M059J (cell line): ENCODE measurements at regions not wholly inside any gene's neighbourhood (a gene's known extent, or its start where the extent isn't known, plus 50 kb on each side); places are given as distances from the start of the nearest gene placed in this dataset.
A peak's percentile ranks its signal among the peaks of the same experiment; 100 is the strongest.
"Not testable (repeated sequence)": the region's sequence is repeated elsewhere in the genome, so short reads cannot be mapped to it uniquely, and the experiment has no call there.

Experiments
- DNase-seq: peaks from one replicate; pipeline ENCODE4 v3.0.0-alpha.2; 2012; ENCODE audit warnings: low read depth

DNA sequence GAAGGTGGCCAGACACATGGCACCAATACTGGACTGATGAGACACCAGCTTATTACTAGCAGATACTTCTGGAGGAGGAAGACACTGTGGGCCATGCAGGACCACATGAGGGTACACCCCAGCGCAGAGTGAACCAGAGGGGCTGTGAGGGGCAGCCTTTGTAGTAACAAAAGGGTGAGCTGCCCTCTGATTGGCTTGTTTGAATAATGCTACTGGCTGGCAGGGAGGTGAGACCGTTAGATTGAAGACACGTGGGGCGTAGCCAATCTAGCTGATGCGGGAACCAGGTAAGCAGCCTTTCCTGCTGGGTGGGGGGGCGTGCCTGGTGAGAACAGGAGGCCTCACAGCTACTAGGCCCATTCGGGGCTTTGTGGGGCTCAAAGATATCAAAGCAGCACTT lies 102.8 kb upstream of the SEC14L1 start:
- no peak for DNase-seq

DNA sequence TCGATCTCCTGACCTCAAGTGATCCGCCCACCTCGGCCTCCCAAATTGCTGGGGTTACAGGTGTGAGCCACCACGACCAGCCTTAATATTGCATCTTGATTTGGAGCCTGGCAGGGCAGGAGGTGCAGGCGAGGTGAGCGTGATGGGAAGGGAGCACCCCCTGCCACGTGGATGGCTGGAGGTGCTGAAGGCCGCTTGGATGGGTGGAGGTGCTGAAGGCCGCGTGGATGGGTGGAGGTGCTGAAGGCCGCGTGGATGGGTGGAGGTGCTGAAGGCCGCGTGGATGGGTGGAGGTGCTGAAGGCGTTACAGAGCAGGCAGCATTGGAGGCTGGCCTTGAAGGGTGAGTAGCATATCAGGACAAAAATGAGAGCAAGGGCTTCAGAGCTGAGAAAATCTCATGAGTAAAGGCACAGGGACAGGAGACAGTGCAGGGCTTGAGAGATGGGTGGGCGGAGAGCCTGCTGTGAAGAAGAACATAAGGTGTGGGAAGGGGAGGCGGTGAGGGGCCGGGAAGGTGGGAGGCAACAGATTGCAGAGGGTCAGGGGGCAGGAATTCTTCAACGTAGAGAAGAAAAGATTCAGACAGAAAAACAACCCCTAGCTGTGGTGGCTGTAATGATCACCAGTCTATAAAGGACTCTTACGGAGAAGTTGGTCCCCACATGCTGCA lies 101.7 kb upstream of the SEC14L1 start:
- DNase-seq, result no peak

DNA sequence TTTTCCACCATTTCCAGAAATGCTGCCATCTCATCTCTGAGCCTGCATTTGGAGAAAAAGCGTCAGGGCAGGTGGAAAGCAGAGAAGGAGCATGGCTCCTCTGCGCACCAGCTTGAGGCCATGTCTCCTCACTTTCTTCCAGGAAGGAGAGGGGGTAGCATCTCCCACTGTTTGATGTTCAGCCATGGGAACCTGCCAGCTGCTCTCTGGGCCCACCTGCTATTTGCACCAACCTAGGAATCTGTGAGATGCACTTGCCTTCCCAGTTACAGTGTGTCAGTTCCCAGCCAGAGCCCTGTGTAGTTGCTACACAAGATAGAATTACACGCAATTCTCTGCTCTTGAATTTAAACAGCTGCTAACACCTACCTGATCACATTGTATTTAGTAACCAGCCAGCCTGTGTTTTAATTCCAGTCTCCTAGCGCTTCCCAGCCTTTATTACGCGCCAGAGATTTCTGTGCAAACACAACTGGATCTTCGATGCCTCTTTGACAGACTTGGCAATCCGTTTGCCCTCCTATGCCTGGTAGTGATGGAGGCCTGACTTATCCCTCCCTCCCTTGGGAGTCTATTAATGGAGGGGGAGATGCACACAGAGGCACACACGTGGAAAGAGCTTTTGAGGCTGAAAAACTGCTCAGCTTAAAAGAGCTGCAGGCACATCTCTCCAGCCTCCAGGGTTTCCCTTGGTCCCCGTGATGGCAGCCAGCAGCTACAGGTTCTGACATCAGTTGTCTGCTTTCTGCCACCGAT lies 98.1 kb upstream of the SEC14L1 start:
- no peak for DNase-seq

DNA sequence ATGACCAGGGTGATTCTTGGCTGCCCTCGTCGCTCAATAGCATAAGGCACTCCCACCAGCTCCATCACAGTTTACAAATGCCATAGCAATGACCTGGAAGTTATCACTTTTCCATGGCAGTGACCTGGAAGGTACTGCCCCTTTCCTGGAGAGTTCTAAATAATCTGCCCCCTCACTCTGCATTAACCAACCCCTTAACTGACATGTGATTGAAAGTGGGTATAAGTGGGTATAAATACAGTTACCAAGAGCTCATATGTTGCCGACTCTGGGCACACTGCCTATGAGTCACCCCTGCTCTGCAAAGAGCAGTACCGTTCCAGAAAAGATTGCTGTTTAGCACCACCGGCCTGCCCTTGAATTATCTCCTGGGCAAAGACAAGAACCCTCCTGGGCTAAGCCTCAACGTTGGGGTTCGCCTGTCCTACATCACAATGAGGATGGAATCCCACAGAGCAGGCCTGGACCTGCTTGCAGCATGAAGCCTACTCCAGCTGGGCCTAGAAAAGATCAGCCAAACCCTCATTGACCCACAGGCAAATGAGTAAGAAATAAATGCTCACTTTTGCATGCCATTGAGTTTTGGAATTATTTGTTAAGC lies 95.2 kb upstream of the SEC14L1 start:
- peak; percentile 66 for DNase-seq

DNA sequence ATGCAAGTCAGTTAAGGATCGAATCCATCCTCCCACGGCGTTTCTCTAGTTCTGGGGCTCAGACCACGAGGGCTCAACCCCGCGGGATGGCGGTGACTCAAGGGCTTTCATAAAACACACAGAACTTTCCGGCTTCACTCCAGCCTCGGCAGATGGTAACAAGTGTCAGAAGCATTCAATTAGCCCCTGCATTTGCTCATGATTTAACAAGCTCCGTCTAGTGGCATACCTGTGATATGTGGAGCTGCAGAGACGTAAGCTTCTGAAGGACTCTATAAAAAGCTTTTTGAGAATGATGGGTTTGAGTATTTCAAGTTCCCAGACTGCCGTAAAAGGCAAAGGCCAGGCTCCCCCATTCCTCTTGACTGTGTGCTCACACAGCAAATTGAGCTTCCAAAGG lies 91.3 kb upstream of the SEC14L1 start:
- peak; percentile 19 for DNase-seq

DNA sequence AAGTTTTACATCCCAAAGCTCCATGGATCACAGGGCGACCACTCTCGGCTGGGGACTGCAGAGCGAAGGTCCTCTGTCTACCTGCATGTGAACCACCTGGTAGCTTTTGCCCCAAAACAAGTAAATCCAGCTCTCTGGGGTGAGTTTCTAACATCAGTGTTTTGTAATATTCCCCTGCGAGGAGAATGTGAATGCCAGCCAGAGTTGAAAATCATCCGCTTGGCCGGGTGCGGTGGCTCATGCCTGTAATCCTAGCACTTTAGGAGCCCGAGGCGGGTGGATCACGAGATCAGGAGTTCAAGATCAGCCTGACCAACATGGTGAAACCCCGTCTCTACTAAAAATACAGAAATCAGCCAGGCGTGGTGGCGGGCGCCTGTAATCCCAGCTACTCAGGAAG lies 89.9 kb upstream of the SEC14L1 start:
- not testable (repeated sequence) for DNase-seq

DNA sequence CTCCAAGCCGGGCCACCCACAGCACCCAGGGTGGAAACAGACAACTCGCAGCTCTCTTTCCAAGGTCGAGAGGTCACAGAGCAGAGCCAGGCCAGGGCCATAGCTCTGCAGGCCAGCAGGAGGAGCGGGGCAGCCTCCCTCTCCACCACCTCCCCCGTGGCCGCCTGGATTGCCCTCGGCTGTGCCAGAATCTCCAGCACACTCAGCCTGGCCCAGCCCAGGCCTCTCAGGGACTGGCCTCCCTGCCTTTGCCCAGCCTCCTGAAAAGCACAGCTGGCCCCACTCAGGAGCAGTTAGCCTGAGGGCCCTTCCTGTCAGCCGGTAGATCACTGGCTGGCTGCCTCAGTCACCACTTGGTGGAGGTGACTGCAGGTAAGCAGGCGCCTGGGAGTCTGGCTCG lies 85.8 kb upstream of the SEC14L1 start:
- peak; percentile 5 for DNase-seq

DNA sequence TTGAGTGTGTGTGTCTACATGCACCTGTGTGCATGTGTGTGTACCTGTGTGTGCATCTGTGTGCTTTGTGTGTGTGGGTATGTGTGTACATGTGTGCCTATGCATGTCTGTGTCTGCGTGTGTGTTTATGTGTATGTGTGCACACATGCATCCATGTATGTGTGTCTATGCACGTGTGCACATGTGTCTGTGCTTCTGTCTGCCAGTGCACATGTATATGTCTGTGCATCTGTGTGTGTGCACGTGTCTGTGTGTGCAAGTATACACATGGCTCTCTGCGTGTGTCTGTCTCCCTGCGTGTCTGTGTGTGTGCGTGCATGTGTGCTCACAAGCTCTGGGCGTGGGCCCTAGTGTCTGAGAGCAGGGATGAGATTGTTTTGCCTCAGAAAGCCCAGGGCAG lies 85.3 kb upstream of the SEC14L1 start:
- no peak for DNase-seq

DNA sequence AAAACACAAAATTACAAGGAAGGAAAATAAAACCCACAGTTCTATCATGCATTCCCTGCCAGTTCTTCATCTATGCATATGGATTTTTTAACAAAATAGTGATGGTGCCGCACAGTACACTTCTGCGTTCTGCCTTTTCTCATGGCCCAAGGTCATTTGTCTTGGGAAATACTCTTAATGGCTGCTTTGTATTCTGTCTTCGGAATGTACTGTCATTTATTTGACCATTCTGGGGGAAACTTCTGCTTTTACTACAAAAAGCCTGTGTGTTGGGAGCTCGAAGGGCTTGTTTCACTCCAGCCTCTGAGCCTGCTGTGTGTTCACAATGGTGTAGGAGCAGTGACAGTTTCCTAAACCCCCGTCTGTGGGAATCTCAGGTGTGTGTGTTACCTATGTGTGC lies 82.8 kb upstream of the SEC14L1 start:
- no peak for DNase-seq

DNA sequence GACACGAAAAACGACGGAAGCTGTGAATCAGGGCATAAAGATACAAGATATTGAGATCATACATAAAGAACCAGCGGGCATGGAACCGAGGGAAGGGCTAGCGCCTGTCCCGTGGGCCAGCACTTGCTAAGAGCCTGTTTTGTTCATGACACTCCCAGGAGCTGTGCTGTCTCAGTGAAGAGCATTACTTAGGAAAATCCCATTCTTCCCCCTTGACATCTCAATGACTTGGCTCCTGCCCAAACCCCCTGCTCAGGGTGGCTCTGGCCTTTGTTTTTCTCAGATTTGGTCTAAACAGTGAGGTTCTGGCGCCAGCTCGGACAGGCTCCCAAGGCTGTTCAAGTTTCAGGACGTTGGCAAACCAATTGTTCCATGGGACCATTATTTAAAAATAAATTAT lies 79.1 kb upstream of the SEC14L1 start:
- no peak for DNase-seq

DNA sequence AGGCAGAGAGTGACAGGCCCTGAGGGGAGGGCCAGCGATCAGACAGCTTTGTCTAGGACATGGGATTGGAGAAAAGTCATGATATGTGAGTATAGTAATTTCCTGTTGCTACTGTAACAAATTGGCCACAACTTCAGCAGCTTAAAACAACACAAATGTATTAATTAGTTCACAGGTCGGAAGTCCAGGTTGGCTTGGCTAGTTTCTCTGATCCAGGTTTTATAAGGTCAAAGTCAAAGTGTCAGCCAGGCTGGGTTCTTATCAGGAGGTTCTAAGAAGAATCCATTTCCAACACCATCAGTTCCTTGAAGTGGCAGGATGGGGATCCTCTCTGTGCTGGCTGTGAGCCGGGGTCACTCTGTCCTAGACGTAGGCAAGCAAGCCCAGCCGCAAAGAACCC lies 76.2 kb upstream of the SEC14L1 start:
- no peak for DNase-seq

DNA sequence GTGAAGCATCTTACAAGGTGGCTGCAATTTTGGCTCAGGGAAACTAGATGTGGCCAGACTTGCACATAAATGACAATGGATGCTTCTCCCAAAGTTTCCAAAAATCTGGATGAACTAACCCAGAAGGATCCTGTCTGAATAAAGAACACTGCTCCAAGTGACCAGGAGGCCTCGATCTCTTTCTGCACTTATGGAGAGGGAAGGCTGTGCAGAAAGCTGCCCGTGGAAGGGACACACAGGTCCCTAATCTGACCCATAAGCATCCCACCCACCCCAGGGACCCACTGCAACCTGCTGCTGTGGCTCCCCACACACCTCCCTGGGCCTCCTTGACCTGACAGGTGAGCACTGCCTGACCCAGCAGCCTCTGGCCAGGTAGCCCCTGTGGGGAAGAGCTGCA lies 74.6 kb upstream of the SEC14L1 start:
- no peak for DNase-seq

DNA sequence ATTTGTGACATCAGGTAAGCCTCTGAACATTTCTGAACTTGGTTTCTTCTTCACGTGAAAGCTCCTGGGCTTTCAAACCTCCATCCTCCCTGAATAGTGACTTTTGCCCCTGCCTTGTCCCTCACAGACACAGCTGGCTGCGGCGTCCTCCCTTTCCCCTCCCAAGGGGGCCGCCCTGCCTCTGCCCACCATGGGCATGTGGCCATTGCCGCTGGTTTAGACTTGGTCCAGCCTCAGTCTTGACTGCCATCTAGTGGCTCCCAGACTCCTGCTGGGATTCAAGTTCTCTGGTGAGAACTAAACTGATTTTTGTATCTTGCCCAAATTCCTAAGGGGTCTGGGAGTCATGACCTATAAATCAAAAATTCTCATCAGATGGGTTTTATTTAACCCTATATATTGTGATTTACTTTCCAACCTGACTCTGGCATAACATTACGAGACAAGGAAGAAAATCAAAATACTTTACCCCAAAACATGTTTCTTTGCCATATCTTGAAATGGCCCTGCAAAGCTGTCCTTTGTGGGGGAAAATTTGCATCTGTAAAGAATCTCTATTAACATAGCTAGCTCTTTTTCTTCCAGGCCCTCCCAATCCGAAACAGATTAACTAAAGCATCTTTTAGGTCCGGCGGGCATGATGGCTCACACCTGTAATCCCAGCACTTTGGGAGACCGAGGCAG lies 73.9 kb upstream of the SEC14L1 start:
- DNase-seq, result peak; percentile 46

DNA sequence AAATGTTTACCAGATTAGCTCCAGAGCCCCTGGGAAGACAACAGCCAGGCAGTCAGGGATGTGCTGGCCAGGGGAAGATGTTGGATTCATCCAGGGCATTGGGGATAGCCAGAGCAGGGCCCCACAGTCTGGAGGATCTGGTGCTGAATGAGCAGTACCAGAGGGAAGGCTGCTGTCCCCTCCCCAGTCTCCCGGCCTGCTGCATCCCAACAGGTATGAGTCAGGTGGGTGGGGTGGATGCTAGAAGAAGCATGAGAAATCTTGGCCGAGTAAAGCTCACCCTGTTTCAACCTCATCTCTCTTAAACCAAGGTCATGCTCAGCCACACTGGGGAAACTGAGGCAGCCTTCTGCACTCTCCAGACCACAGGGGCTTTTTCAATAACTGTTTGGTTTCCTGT lies 71.9 kb upstream of the SEC14L1 start:
- no peak for DNase-seq

DNA sequence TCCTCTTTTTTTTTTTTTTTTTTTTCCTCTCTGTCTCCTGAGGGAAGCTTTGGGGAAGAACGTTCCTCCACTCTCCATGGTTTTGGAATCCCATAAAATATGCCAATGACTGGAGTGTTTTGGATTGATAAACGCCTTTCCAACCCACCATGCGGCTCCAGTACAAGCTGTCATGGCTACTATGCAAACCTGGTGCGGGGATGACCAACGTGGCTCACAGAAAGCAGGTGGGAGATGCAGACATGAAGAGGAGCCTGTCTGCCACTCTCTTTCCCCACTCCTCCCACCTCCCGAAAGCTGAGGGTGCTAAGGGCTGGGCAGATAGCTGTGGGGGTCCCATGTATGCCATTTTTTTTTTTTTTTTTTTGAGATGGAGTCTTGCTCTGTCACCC lies 69.9 kb upstream of the SEC14L1 start:
- DNase-seq, result no peak

DNA sequence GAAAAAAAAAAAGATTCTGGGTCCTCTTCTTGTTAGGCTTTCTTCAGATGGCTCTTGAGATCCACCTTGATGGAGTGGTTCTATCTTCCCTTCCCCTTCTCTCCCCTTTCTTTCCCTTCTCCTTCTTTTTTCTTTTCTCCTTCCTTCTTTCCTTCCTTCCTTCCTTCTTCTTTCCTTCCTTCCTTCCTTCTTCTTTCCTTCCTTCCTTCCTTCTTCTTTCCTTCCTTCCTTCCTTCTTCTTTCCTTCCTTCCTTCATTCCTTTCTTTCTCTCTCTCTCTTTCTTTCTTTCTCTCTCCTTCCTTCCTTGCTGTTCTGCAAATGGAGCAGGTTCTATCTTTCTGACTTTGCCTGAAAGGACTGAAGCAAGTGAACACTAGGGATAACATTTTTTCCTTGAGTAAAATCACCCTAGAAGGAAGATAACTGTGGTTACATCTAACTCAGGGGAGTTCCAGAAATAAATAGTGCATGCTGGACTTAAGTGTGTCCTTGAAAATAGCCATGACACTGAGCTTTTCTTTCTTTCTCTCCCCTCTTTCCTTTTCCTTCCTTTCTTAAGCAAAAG lies 68.8 kb upstream of the SEC14L1 start:
- no peak for DNase-seq

DNA sequence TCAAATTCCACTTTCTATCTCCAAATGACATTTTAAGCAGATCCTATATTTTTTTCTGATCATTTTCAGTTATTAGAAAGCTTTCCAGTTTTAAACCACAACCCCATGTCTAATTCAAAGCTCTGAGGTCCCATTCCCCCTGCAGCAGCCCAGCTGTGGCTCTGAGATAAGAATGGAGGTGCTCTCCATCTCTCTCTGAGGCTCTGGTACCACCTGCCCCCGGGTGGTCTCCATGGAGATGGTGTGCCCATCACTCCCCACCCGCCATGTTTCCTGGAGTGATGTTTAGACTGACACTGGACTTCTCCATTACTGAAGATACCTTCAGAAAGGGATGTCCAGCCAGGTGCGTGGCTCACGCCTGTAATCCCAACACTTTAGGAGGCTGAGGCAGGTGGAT lies 68.1 kb upstream of the SEC14L1 start:
- DNase-seq, result no peak

DNA sequence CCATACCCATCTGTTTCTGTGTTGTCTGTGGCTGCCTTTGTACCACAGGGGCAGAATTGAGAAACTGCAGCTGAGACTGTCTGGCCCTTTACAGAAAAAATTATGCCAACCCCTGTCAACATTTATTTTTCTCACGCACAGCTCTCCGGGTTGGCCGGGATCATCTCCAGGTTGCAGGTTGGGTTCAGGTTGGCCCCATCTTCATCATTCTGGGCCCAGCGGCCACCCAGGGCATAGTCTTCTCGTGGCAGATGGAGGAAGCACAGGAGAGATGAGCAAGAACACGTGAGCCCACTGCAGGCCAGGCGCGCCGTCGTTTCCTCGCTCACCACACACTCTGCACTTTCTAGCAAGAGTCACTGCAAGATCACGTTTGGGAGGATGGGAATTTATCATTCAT lies 66.1 kb upstream of the SEC14L1 start:
- DNase-seq, result no peak

DNA sequence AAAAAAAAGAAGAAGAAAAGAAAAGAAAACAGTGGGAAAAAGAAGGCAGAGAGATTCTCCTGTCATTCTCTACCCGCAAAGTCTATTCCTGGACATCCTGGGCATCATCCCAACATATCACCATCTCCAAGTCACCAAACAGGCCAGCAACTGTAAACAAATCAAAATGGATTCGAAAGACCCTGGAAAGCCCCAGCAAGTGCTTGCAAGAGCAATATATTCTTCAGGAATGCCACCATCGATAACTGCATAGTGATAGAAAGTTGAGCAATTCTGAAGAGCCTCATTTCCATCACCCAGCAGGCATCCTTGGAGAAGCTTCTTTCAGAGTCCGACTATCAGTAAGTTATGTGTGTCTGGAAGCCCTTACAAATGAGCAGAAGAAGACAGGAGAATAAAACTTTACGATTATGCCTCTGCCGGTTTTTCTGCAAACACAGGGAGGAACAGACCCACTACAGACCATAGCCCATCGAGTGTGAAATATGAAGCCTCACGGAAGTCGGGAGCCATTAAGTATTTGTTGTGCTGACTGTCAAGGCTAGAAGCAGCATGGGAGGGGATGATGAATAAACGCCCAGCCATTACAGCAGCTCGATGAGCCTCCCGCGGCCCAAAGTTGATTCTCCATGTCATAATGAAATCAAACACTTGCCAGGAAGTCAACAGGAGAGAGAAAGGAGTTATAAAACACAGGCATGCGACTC lies 64.5 kb upstream of the SEC14L1 start:
- DNase-seq, result peak; percentile 43

DNA sequence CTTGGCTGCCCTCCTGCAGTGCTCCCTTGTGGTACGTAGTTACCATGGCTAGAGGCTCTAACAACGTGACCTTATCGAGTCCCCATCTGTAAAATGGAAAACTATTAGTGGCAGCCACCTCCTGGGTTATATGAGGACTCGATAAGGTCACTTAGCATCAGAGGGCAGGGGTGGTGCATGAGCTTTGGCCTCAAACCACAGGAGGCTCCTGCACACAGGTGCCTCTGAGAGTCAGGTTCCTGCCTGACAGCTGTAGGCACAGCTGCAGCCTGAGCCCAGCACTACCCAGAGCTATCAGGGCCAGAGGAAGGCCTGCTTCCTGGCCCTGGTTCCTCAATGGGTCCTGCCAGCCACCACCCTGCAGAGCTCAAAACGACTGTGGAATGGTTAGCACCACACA lies 57.2 kb upstream of the SEC14L1 start:
- DNase-seq, result no peak

DNA sequence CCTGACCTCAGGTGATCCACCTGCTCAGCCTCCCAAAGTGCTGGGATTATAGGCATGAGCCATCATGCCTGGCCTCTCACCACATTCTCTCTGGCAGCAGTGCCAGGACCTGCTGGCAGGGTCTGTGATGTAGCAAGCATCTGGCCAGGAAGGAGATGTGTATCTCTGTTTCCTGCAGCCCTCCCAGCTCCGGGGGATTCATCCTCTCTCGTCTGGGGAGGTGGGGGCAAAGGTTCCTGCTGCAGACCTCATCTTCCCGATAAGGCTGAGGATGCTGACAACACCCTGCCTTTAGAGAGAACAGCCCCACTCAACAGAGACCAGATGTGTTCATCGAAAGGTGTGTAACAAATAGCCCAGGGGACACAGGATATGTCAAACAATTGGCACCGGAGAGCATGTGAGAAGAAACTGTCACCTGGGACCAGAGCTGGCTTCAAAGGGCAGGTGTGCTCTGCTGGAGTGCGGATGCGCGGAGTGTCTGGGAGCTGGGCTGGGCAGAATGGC lies 54.8 kb upstream of the SEC14L1 start:
- DNase-seq, result no peak
